Smooth muscle cell (in vitro differentiated cells): ENCODE measurements at regions not wholly inside any gene's neighbourhood (a gene's known extent, or its start where the extent isn't known, plus 50 kb on each side); places are given as distances from the start of the nearest gene placed in this dataset.

Source experiments
- DNase-seq: peaks from one replicate; lab custom pipeline; 2025; ENCODE audit not compliant: unreplicated experiment; lab: John Stamatoyannopoulos, UW
- H2AFZ ChIP-seq: fragments of 200-600 bp; sonication (generic); 2 replicates; pipeline ENCODE4 v1.6.0; 2016; ENCODE audit warnings: antibody characterized with exemption, low read depth, mild to moderate bottlenecking
- H3F3A ChIP-seq: fragments of 200-600 bp; sonication (generic); 2 replicates; pipeline ENCODE4 v1.6.0; 2017; ENCODE audit warnings: antibody characterized with exemption, low read depth
- H3K27ac ChIP-seq: fragments of 200-600 bp; sonication (generic); 2 replicates; pipeline ENCODE4 v1.5.1; 2016; ENCODE audit warnings: low read depth, mild to moderate bottlenecking
- H3K27me3 ChIP-seq: fragments of 200-600 bp; sonication (generic); 2 replicates; pipeline ENCODE4 v1.6.1; 2016; ENCODE audit warnings: low read depth, mild to moderate bottlenecking
- H3K36me3 ChIP-seq: fragments of 200-600 bp; sonication (generic); 2 replicates; pipeline ENCODE4 v1.5.1; 2016; ENCODE audit warnings: low read depth
- H3K4me1 ChIP-seq: fragments of 200-600 bp; sonication (generic); 2 replicates; pipeline ENCODE4 v1.5.1; 2016; ENCODE audit warnings: low read depth
- H3K4me2 ChIP-seq: fragments of 200-600 bp; sonication (generic); 2 replicates; pipeline ENCODE4 v1.6.0; 2016; ENCODE audit warnings: mild to moderate bottlenecking
- H3K4me3 ChIP-seq: fragments of 200-600 bp; sonication (generic); 2 replicates; pipeline ENCODE4 v1.5.1; 2016; ENCODE audit warnings: mild to moderate bottlenecking
- H3K79me2 ChIP-seq: fragments of 200-600 bp; sonication (generic); 2 replicates; pipeline ENCODE4 v1.6.0; 2016; ENCODE audit warnings: low read depth, mild to moderate bottlenecking
- H3K9ac ChIP-seq: fragments of 200-600 bp; sonication (generic); 2 replicates; pipeline ENCODE4 v1.6.0; 2016; ENCODE audit warnings: low read depth
- H3K9me3 ChIP-seq: fragments of 200-600 bp; sonication (generic); replicated peaks from 2 replicates; pipeline ENCODE4 v1.5.1; 2016; ENCODE audit warnings: low read depth
- H4K20me1 ChIP-seq: fragments of 200-600 bp; sonication (generic); 2 replicates; pipeline ENCODE4 v1.6.0; 2016; ENCODE audit warnings: low read depth
- CTCF ChIP-seq: fragments of 200-600 bp; sonication (generic); IDR thresholded peaks from 2 replicates; pipeline ENCODE4 v1.5.1; 2017; ENCODE audit warnings: borderline replicate concordance, mild to moderate bottlenecking, antibody characterized with exemption; ENCODE audit not compliant: insufficient read depth, poor library complexity, severe bottlenecking
- WGBS: methylation state at CpG from one replicate; pipeline ENCODE4 v1.1.7; 2016; ENCODE audit warnings: low lambda C conversion rate; 5-methylcytosine and 5-hydroxymethylcytosine counted together

- Histone ChIP-seq H3K79me2 (no peaks in the 10 kb centered on the region), H3K9ac (no peak overlapping the region), H3K27me3 (no peaks in the 10 kb centered on the region), H3K36me3 (no peaks in the 10 kb centered on the region), H3F3A (no peaks in the 10 kb centered on the region), H3K4me3 (no peak overlapping the region), H3K4me1 (no peaks in the 10 kb centered on the region), H3K27ac (no peak overlapping the region), H4K20me1 (no peaks in the 10 kb centered on the region), H3K9me3 (no peaks in the 10 kb centered on the region), H3K4me2 (no peak overlapping the region), H2AFZ (no peak overlapping the region)
- TF ChIP-seq CTCF, result no peak
- 62% methylated on average over 3 of the region's 3 CpGs for WGBS
- no peak for DNase-seq
Measured at GRCh38 chrX:80170581-80170980, 156.0 kb downstream of the TBX22 start.

GRCh38 chrX:80173261-80173660 is 158.7 kb downstream of the TBX22 start:
- DNase-seq, result no peak
- Histone ChIP-seq H3K4me2 (no peak overlapping the region), H3K9ac (no peak overlapping the region), H3K4me3 (no peak overlapping the region), H3K4me1 (no peaks in the 10 kb centered on the region), H3K9me3 (no peaks in the 10 kb centered on the region), H4K20me1 (no peaks in the 10 kb centered on the region), H3K27me3 (no peaks in the 10 kb centered on the region), H3F3A (no peaks in the 10 kb centered on the region), H3K36me3 (no peaks in the 10 kb centered on the region), H3K27ac (no peak overlapping the region), H3K79me2 (no peaks in the 10 kb centered on the region), H2AFZ (no peak overlapping the region)
- no peak for TF ChIP-seq CTCF
- WGBS, result 59% methylated on average over 9 of the region's 9 CpGs

GRCh38 chrX:80174925-80175574 is 160.5 kb downstream of the TBX22 start:
- no peak overlapping the region for H3K27ac ChIP-seq
- no peak overlapping the region for H2AFZ ChIP-seq
- no peaks in the 10 kb centered on the region for H3K27me3 ChIP-seq
- no peak overlapping the region for H3K4me2 ChIP-seq
- no peak overlapping the region for H3K9ac ChIP-seq
- H3F3A ChIP-seq, result no peaks in the 10 kb centered on the region
- no peak for DNase-seq
- no peaks in the 10 kb centered on the region for H3K9me3 ChIP-seq
- no peaks in the 10 kb centered on the region for H3K79me2 ChIP-seq
- H3K4me1 ChIP-seq, result no peaks in the 10 kb centered on the region
- no peak overlapping the region for H3K4me3 ChIP-seq
- 46% methylated on average over 3 of the region's 3 CpGs for WGBS
- H4K20me1 ChIP-seq, result no peaks in the 10 kb centered on the region
- H3K36me3 ChIP-seq, result no peaks in the 10 kb centered on the region
- no peak for TF ChIP-seq CTCF

- no peak overlapping the region for H2AFZ ChIP-seq
- H3K79me2 ChIP-seq, result no peaks in the 10 kb centered on the region
- DNase-seq, result no peak
- no peaks in the 10 kb centered on the region for H4K20me1 ChIP-seq
- H3K4me2 ChIP-seq, result no peak overlapping the region
- H3F3A ChIP-seq, result no peaks in the 10 kb centered on the region
- no peaks in the 10 kb centered on the region for H3K9me3 ChIP-seq
- no peak overlapping the region for H3K9ac ChIP-seq
- no peak overlapping the region for H3K27ac ChIP-seq
- H3K4me3 ChIP-seq, result no peak overlapping the region
- no peaks in the 10 kb centered on the region for H3K4me1 ChIP-seq
- TF ChIP-seq CTCF, result peak; percentile 8
- H3K36me3 ChIP-seq, result no peaks in the 10 kb centered on the region
- 46% methylated on average over 1 of the region's 1 CpG for WGBS
- H3K27me3 ChIP-seq, result no peaks in the 10 kb centered on the region
Measured at GRCh38 chrX:80181079-80181478, 166.5 kb downstream of the TBX22 start.
